Activated CD8-positive, alpha-beta memory T cell treated with anti-CD3 and anti-CD28 coated beads for 4 hours (primary cell): ENCODE measurements at regions not wholly inside any gene's neighbourhood (a gene's known extent, or its start where the extent isn't known, plus 50 kb on each side); places are given as distances from the start of the nearest gene placed in this dataset.
"Not testable (repeated sequence)": the region's sequence is repeated elsewhere in the genome, so short reads cannot be mapped to it uniquely, and the experiment has no call there.

Experiments used
- DNase-seq, 2 donors: peaks; one replicate each; pipeline ENCODE4 v3.0.0-alpha.2; 2020; ENCODE audit warnings: low read depth in 2 of 2

DNA sequence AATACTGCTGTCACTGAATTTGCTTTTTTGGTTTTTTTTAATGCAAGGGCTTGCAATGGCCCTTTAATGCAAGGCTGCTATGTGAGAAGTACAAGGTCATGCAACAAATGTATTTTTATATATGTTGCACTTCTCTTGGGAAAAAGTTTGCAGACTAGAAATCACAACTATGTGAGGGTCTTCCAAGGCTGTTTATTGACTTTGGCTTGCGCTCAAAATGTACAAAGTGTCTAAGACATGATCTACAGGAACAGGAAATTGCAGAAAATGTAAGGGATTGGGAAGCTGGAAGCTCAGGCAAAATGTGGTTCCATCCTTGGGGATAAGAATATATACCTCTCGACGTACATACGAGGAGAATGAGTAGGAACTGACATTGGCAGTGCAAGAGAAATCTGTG lies 92.2 kb upstream of the F13A1 start:
- DNase-seq: no peak

DNA sequence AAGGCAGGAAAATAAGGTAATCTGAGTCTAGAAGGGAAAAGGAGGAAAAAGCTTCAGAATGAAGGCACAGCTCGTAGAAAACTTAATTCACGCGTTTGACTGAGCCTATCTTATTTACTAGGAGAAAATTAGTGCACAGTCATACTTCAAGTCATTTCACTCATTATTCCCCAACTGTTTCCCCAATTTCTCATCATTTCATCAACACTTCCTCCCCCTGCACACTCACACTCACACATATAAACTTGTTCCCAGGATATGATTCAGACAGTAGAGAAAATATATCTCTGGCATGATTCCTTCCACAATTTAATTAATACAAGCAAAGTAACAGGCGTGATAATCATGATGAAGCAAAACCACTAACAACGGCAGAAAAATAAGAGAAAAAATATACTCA lies 94.5 kb upstream of the F13A1 start:
- DNase-seq: no peak

DNA sequence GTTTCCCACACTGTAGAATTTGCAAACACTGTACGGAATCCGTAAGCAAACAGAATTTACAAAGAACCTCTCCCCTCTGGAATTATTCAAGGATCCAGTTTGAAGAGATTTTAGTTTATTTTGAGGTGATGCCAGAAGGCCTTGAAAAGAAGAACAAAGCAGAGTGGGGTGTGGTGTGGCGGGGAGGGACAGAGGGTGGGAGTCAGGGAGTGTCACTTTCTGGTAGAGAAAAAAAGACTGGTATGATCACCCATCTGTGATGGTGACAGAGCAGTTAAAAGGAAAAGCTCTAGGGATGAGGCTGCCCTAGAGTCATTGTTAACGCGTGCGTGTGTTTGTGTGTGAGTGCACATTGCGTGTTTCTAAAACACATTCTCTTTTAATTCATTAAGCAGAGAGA lies 97.0 kb upstream of the F13A1 start:
- DNase-seq: no peak

DNA sequence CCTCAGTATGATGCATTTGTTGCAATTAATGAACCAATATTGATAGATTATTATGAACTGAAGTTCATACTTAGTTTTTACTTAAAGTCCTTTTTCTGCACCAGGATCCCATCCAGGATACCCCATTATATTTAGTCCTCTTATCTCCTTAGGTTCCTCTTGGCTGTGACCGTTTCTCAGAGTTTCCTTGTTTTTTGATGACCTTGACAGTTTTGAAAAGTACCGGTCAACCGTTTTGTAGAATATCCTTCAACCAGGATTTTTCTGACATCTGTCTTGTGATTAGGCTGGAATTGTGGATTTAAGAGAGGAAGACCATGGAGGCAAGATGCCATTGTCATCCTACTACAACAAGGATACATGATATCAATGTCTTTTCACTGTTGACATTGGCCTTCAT lies 98.0 kb upstream of the F13A1 start:
- no peak for DNase-seq

DNA sequence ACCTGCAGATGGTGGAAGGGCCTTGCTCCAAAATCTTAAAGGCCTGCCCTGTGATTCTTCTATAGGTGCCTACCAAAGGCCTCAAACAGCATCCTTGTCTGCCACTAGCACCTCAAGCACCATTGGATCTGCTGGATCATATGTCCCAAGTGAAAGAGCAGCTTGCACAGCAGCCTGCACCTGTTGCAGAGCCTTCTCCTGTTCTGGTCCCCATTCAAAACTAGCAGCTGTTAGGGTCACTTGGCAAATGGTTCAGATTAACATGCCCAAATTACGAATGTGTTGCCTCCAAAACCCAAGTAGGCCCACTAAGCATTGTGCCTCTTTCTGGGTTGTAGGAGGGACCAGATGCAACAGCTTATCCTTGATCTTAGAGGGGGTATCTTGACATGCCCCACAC lies 99.6 kb upstream of the F13A1 start:
- no peak for DNase-seq

DNA sequence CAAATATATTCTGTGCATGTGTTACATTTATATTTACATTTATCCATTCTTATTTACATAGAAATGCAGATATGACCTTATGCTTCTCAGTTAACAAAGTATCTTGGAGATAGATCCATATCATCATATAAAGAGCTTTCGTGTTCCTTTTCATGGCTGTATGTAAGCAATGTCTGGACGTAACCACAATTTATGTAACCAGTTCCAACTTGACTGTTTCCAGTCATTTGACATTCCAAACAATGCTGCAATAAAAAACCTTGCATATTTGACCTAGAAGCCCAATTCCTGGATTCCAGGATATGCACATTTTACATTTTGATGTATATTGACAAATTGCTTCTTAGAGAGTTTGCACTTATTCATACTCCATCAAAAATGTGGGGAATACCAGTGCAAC lies 113.7 kb upstream of the F13A1 start:
- no peak for DNase-seq

GRCh38 chr6:6434723-6435122 lies 114.3 kb upstream of the F13A1 start:
- DNase-seq: no peak

- no peak for DNase-seq
These were observed 115.9 kb upstream of the F13A1 start for GRCh38 chr6:6436366-6436765.

- no peak for DNase-seq
These were observed 116.5 kb upstream of the F13A1 start for GRCh38 chr6:6436946-6437345.

- DNase-seq: no peak
These were observed 117.8 kb upstream of the F13A1 start for GRCh38 chr6:6438286-6438685.

DNA sequence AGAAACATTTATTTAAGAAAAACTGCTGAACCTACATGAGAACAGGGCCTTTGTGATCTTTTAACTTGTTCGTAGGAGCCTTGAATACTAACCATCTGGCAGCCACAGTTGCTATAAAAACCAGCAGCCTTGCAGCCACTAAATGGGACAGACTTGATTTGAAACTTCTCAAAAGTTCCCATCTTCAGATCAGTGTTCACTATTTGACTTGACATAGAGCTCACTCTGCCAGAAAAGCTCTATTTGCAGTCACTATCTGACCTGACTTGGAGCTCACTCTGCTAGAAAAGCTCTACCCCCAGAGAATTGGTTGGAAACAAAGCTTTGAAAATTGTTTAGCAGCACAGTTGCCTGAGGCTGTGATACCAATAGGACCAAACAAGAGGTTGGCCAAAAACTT lies 119.3 kb upstream of the F13A1 start:
- no peak for DNase-seq

DNA sequence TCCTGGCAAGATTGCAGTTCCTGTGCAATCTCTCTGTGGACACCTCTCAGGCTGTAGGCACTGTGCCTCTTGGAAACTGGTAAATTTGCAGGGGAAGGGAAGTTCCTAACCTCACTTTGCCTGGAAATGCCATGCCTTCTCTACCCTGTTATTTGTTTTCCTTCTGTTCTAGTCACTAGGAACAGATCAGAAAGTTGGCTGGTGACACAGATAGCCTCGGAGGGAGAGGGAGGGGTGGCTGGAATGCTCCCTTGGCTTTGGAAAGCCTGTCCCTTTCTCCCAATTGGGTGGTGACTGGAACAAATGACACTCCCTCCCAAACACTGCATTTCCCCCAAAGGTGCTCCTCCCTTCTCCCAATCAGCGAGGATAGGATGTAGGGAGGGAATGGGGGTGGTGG lies 131.5 kb upstream of the F13A1 start:
- DNase-seq: no peak

DNA sequence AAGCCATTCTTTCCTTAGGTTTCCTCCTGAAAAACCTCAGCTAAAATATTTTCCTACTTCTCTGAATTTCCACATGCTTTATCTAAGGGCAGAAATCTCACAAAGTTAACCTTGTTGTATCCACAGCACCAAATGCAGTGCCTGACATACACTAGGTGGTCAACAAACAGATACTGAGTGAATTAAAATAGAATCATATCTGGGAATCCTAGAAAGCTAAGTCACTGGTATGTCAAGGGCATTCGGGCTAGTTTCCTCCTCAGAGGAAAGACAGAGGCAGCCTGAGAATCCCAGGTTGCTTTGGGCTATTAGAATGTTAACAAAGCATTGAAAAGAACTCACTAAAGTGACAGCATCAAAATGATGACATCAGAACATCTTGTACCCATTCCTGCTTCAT lies 132.7 kb upstream of the F13A1 start:
- no peak for DNase-seq

- no peak for DNase-seq
These were observed 133.2 kb upstream of the LY86 start for GRCh38 chr6:6455272-6455671.

GRCh38 chr6:6458172-6458571 lies 130.3 kb upstream of the LY86 start:
- DNase-seq: no peak

DNA sequence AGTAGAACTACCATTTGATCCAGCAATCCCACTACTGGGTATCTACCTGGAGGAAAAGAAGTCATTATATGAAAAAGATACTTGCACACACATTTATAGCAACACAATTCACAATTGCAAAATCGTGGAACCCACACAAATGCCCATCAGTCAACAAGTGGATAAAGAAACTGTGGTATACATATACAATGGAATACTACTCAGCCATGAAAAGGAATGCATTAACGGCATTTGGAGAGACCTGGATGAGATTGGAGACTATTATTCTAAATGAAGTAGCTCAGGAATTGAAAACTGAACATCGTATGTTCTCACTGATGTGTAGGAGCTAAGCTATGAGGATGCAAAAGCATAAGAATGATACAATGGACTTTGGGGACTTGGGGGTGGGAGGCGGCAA lies 128.6 kb upstream of the LY86 start:
- DNase-seq: not testable (repeated sequence)

GRCh38 chr6:6460416-6460815 lies 128.1 kb upstream of the LY86 start:
- DNase-seq: no peak

GRCh38 chr6:6461138-6461537 lies 127.4 kb upstream of the LY86 start:
- no peak for DNase-seq

GRCh38 chr6:6466967-6467761 lies 121.4 kb upstream of the LY86 start:
- no peak for DNase-seq

DNA sequence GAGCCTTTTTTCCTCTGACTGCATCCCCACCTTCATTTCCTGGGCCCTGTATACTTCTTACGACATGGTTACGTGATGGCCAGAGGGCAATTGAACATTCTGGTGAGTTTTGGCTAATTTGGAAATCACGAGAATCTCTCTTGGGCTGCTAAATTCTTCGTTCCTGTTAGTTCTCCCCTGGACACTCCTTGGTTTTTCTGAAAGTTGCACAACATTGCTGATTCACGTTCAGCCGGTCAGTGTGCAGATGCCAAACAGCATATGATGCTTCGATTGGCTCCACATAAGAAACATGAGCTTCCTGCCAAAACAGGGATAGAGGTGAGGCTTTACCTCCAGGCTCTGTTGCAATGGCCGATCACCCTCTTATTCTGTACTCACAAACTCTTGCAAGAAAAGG lies 119.4 kb upstream of the LY86 start:
- DNase-seq: no peak

DNA sequence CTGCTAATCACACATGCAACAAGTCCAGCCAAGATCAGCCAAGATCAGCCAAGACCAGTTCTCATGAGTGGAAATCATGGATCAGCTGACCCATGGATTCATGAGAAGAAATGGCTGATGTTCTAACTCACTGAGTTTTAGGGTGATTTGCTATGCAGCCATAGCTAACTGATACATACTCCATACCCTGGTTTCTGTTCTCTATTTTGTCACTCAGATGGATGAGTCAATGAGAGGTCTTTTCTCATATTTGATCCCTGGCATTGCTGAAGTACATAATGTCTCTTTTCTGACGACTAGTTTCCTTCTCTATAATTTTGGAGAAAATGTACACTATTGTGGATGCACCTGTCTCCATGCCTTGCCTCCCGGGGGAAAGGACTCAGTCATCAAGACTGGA lies 118.4 kb upstream of the LY86 start:
- DNase-seq: no peak

GRCh38 chr6:6471276-6471675 lies 117.2 kb upstream of the LY86 start:
- no peak for DNase-seq

DNA sequence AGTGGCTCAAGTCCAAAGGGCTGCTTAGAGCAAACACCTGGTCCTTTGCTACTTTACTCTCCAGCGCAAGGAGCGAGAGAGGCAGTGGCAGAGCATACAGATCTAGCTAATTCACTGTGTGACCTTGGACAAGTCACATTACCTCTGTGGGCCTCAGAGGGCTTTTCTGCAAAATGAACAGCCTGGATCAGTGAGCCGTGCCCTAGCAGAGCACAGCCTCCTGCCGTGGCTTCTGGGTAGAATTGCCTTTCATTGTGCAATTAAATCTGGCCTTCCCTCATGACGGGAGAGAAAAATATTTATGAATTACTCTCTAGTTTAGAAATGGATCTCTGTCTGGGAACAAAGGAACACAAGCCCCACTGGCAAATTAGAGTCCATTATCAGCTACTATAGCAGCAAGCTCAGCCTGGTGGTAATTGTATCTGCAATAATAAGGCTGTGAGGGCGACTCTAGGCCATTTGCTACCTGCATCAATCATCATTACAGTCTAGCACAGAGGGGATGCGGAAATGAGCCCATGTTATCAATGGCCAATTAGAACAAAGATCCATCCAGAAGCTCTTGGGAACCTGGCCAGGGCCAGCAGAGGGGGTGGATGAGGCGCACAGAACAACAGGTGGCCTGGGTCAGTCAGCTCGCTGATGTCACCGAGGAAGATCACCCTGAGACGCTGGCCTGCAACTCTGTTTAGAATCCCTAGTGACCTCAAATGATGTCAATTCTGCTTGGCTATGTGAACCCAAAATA lies 114.2 kb upstream of the LY86 start:
- DNase-seq: no peak

- DNase-seq: no peak
These were observed 108.7 kb upstream of the LY86 start for GRCh38 chr6:6479785-6480184.
